ENCODE measurements at regions not wholly inside any gene's neighbourhood (a gene's known extent, or its start where the extent isn't known, plus 50 kb on each side); places are given as distances from the start of the nearest gene placed in this dataset.
"Not testable (repeated sequence)": the region's sequence is repeated elsewhere in the genome, so short reads cannot be mapped to it uniquely, and the experiment has no call there.

DNA sequence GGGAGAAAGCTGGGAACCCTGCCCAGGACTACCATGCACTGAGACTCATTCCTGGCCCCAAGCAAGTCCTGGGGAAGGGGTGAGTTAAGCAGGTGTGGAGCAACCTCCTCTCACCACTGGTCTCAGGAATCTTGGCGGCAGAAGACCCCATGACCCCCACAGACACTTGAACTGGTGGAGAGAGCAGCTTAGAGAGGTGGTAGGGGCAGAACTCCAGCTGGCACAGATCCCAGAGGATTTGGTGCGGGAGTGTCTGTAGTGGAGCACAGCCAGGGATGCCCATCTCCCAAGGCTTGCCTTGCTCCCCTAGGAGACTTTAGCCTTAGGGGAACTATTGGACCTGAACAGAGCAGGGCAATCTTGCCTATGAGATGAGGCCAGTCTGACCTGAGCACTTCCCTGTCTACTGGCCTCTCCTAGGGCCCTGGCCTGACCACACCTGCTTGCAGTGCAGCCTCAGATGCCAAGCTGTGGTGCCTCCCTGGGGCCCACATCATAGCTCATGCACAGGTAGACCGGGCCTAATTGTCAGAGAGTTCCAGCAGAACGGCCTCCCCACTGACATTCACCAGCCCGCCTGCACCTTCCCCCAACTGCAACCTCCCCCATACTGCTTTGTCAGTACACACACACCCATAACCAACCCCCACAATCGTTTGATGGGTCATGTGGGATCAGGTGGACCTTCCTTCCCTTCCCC is 78.0 kb downstream of the NAA11 start:
- Histone ChIP-seq H3K4me3 (no peak overlapping the region), H3K9me3 (no peaks in the 10 kb centered on the region), H3K27ac (no peak overlapping the region), H3K27me3 (no peaks in the 10 kb centered on the region), H3K4me1 (no peaks in the 10 kb centered on the region), H3K36me3 (no peaks in the 10 kb centered on the region), H3K9ac (ENCODE audit: low read depth in 2 of 2, low read length in 2 of 2) (no peak overlapping the region)
- intact Hi-C loops (cut with DNase I): no loop called here
- no peak for TF ChIP-seq CTCF (IDR thresholded peaks at IDR 0.05)
- DNase-seq: no peak

GRCh38 chr4:79245200-79245940 is 80.5 kb downstream of the NAA11 start:
- H3K9me3 ChIP-seq; H3K4me3 ChIP-seq; H3K27me3 ChIP-seq; intact Hi-C loops (cut with DNase I); DNase-seq; H3K27ac ChIP-seq; H3K9ac ChIP-seq (ENCODE audit: low read depth in 2 of 2, low read length in 2 of 2); H3K36me3 ChIP-seq; H3K4me1 ChIP-seq: not testable (repeated sequence)

DNA sequence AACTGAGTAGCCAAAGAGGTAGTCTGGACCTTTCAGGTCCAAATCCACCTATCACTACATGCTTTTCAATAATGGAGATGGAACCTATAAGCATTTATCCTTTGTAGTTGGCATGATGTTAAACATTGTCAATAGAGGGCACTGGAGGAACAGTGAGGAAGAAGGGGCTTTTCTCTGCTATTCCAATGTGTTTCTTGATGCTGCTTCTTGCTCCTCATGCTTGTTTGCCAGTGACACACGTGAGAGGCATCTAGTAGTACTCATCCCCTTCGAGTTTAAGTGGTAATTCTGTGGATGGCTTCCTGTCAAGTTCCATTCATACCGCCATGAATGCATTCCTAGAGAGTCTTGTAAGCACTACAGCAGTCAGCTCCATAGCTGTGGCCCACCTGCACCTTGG is 84.0 kb downstream of the NAA11 start:
- Histone ChIP-seq H3K27ac (no peak overlapping the region), H3K27me3 (no peaks in the 10 kb centered on the region), H3K9ac (ENCODE audit: low read depth in 2 of 2, low read length in 2 of 2) (no peak overlapping the region), H3K4me1 (no peaks in the 10 kb centered on the region), H3K9me3 (no peaks in the 10 kb centered on the region), H3K4me3 (no peak overlapping the region), H3K36me3 (no peaks in the 10 kb centered on the region)
- no peak for TF ChIP-seq CTCF (IDR thresholded peaks at IDR 0.05)
- intact Hi-C loops (cut with DNase I): no loop called here
- no peak for DNase-seq

DNA sequence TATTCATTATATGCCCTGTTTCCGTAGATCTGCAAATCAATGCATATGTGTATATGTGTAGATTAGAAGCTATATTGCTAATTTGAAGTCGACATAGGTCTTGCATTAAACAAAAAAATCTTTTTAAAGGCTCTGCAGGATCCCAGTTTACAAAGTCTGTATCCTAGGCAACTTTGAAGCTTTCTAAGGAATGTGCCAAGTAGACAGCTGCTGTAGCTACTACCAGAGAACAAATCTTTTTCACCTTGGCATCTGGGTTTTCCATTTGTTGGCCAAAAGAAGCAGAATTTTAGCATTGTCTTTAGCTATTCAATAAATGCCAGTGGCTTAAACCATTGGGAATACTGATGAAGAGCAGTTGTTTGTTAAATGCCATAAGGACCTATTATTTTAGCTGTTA is 88.0 kb downstream of the NAA11 start:
- Histone ChIP-seq H3K36me3 (no peaks in the 10 kb centered on the region), H3K9me3 (no peaks in the 10 kb centered on the region), H3K4me3 (no peak overlapping the region), H3K27me3 (no peaks in the 10 kb centered on the region), H3K27ac (no peak overlapping the region), H3K9ac (ENCODE audit: low read depth in 2 of 2, low read length in 2 of 2) (no peak overlapping the region), H3K4me1 (no peaks in the 10 kb centered on the region)
- intact Hi-C loops (cut with DNase I): no loop called here
- DNase-seq: no peak
- TF ChIP-seq CTCF (IDR thresholded peaks at IDR 0.05): no peak

- DNase-seq: no peak
- intact Hi-C loops (cut with DNase I): no loop called here
Observed at GRCh38 chr4:79236785-79237184, 89.1 kb downstream of the NAA11 start.

More at GRCh38 chr4:79236785-79237184, 89.1 kb downstream of the NAA11 start:
- TF ChIP-seq CTCF (IDR thresholded peaks at IDR 0.05): no peak
- no peaks in the 10 kb centered on the region for H3K36me3 ChIP-seq
- no peak overlapping the region for H3K4me3 ChIP-seq
- no peaks in the 10 kb centered on the region for H3K4me1 ChIP-seq
- H3K9ac ChIP-seq (ENCODE audit: low read depth in 2 of 2, low read length in 2 of 2): no peak overlapping the region
- H3K27ac ChIP-seq: no peak overlapping the region
- no peaks in the 10 kb centered on the region for H3K9me3 ChIP-seq
- no peaks in the 10 kb centered on the region for H3K27me3 ChIP-seq

Data from colonic mucosa (tissue), 4 donors.